NB4 (cell line): ENCODE measurements at regions not wholly inside any gene's neighbourhood (a gene's known extent, or its start where the extent isn't known, plus 50 kb on each side); places are given as distances from the start of the nearest gene placed in this dataset.

Experiments used
- CTCF ChIP-seq: IDR thresholded peaks from one replicate; pipeline ENCODE4 v1.5.1; 2012; ENCODE audit warnings: low read depth, low read length
- MYC ChIP-seq: IDR thresholded peaks from 2 replicates; pipeline ENCODE4 v1.6.1; 2011; ENCODE audit warnings: low read depth, low read length
- POLR2A ChIP-seq: IDR thresholded peaks from 2 replicates; pipeline ENCODE4 v1.6.1; 2011; ENCODE audit warnings: mild to moderate bottlenecking; ENCODE audit not compliant: insufficient read length; ENCODE audit errors: extremely low read depth
- TF ChIP-seq, protein P1 (sequence below): IDR thresholded peaks from 2 replicates; pipeline ENCODE4 v1.6.1; 2011; ENCODE audit warnings: low read depth, low read length

DNA sequence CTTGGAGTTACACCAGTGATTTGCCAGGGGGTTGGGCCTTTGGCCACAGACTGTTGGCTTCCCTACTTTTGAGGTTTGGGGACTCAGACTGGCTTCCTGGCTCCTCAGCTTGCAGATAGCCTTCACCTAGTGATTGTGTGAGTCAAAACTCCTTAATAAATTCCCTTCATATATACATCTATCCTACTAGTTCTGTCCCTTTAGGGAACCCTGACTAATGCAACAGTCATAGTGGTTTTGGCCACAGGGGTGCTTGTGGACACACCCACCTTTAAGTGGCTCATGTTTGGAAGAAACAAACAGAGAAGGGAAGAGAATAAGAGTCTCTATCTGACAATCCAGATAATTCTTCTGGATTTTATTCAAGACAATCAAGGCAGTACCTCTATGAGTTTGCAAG lies 457.7 kb downstream of the EPHA3 start:
- no peak for TF ChIP-seq CTCF
- TF ChIP-seq POLR2A, result no peak
- TF ChIP-seq, protein P1, sequence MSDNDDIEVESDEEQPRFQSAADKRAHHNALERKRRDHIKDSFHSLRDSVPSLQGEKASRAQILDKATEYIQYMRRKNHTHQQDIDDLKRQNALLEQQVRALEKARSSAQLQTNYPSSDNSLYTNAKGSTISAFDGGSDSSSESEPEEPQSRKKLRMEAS, result no peak
- no peak for TF ChIP-seq MYC
